Neural crest cell (in vitro differentiated cells): ENCODE measurements at regions not wholly inside any gene's neighbourhood (a gene's known extent, or its start where the extent isn't known, plus 50 kb on each side); places are given as distances from the start of the nearest gene placed in this dataset.
"Not testable (repeated sequence)": the region's sequence is repeated elsewhere in the genome, so short reads cannot be mapped to it uniquely, and the experiment has no call there.

Experiments
- DNase-seq: peaks from one replicate; pipeline ENCODE4 v3.0.0; 2021; ENCODE audit warnings: low read depth, mixed read lengths, low spot score
- H3K27ac Mint-ChIP-seq: one replicate; pipeline ENCODE4 v1.8.0; 2021; ENCODE audit warnings: mild to moderate bottlenecking, mixed read lengths; ENCODE audit not compliant: unreplicated experiment
- H3K27me3 Mint-ChIP-seq: 2 replicates; pipeline ENCODE4 v1.8.0; 2021; ENCODE audit warnings: low read depth, mild to moderate bottlenecking, mixed read lengths
- H3K36me3 Mint-ChIP-seq: 2 replicates; pipeline ENCODE4 v1.8.0; 2021; ENCODE audit warnings: low read depth, mild to moderate bottlenecking, mixed read lengths
- H3K4me1 Mint-ChIP-seq: 2 replicates; pipeline ENCODE4 v1.8.0; 2021; ENCODE audit warnings: mixed read lengths
- H3K4me3 Mint-ChIP-seq: one replicate; pipeline ENCODE4 v1.8.0; 2021; ENCODE audit warnings: mild to moderate bottlenecking, mixed read lengths
- H3K9me3 Mint-ChIP-seq: 2 replicates; pipeline ENCODE4 v1.8.0; 2021; ENCODE audit warnings: mixed read lengths
- TF ChIP-seq, protein P1 (sequence below): fragments of 200-600 bp; sonication (generic); conservative IDR thresholded peaks from 2 replicates; pipeline ENCODE4 v1.5.0; 2021; ENCODE audit warnings: antibody characterized with exemption, mild to moderate bottlenecking

DNA sequence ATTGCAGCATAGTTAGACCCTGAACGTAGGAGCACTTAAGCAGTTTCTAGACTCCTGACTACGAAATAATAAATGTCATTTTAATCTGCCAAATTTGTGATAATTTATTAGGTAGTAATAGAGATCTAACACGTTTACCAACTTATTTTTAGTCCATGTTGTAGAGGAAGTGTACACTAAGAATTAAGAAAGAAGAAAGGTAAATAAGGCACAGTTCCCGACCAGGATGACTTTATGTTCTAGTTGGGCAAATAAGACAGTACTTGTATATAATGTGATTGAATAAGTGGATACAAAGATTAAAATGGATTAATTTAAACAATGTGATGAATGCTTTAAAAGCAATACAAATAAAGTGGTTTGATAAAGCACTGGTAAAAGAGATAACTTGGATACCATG lies 1306.2 kb upstream of the PCDH20 start:
- no peaks in the 10 kb centered on the region for H3K27me3 Mint-ChIP-seq
- H3K36me3 Mint-ChIP-seq, result no peaks in the 10 kb centered on the region
- peaks cover 4% of the 10 kb centered on the region for H3K4me1 Mint-ChIP-seq
- peaks cover 6% of the 10 kb centered on the region for H3K9me3 Mint-ChIP-seq
- H3K27ac Mint-ChIP-seq, result no peak overlapping the region
- no peak overlapping the region for H3K4me3 Mint-ChIP-seq
- DNase-seq, result no peak
- TF ChIP-seq, protein P1, sequence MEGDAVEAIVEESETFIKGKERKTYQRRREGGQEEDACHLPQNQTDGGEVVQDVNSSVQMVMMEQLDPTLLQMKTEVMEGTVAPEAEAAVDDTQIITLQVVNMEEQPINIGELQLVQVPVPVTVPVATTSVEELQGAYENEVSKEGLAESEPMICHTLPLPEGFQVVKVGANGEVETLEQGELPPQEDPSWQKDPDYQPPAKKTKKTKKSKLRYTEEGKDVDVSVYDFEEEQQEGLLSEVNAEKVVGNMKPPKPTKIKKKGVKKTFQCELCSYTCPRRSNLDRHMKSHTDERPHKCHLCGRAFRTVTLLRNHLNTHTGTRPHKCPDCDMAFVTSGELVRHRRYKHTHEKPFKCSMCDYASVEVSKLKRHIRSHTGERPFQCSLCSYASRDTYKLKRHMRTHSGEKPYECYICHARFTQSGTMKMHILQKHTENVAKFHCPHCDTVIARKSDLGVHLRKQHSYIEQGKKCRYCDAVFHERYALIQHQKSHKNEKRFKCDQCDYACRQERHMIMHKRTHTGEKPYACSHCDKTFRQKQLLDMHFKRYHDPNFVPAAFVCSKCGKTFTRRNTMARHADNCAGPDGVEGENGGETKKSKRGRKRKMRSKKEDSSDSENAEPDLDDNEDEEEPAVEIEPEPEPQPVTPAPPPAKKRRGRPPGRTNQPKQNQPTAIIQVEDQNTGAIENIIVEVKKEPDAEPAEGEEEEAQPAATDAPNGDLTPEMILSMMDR, result no peak

DNA sequence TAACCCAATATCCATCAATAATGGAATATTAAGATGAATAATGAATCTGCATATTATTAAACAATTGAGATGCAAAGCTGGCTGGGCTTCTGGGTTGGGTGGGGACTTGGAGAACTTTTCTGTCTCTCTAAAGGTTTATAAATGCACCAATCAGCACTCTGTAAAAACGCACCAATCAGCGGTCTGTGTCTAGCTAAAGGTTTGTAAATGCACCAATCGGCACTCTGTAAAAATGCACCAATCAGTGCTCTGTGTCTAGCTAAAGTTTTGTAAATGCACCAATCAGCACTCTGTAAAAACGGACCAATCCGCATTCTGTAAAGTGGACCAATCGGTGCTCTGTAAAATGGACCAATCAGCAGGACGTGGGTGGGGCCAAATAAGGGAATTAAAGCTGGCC lies 1296.3 kb upstream of the PCDH20 start:
- not testable (repeated sequence) for H3K27me3 Mint-ChIP-seq, H3K27ac Mint-ChIP-seq, DNase-seq, H3K36me3 Mint-ChIP-seq, H3K9me3 Mint-ChIP-seq, H3K4me3 Mint-ChIP-seq
- H3K4me1 Mint-ChIP-seq, result peaks cover 30% of the 10 kb centered on the region

DNA sequence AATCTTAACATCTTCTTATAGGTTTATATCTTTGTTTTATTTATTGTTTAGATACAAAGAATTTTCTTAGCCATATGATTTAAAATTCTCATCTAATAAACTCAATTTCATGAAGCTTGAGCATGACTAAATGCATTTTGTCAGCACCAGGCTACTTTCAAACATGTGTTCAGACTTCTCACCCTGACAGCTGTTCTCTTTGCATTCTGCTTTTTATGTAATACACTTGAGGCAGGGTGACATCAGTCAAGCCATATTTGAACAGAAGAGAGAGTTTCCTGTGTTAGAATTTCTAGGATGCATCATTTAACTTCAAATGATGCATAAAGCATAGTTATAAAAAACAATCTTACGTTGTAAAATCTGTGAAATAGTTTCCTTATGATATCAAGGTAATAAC lies 1295.1 kb upstream of the PCDH20 start:
- Mint-ChIP-seq H3K4me3 (no peak overlapping the region), H3K4me1 (peaks cover 31% of the 10 kb centered on the region), H3K36me3 (no peaks in the 10 kb centered on the region), H3K27ac (no peak overlapping the region), H3K27me3 (no peaks in the 10 kb centered on the region), H3K9me3 (peaks cover 7% of the 10 kb centered on the region)
- TF ChIP-seq, protein P1, result no peak
- no peak for DNase-seq

DNA sequence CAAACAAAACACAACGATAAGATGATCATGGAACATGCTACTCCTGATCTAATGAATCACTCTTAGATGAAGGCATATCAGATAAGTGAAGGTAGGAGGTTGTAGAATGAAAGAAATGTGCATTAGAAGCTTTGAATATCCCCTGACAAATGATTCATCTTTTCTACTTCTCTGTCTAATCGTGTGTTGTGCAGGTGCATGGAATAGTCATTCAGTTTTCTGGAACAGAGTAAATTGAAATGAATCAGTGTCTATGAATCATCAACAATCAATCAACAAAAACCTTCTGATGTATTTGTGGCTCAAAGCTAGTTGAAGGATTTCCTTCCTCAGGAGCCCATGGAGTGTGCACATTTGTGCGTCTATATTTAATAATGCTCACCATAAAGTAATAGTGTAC lies 1290.4 kb upstream of the PCDH20 start:
- Mint-ChIP-seq H3K9me3 (no peaks in the 10 kb centered on the region), H3K27me3 (no peaks in the 10 kb centered on the region), H3K36me3 (no peaks in the 10 kb centered on the region), H3K4me1 (peaks cover 24% of the 10 kb centered on the region), H3K27ac (no peak overlapping the region), H3K4me3 (no peak overlapping the region)
- DNase-seq, result no peak
- TF ChIP-seq, protein P1, result no peak

DNA sequence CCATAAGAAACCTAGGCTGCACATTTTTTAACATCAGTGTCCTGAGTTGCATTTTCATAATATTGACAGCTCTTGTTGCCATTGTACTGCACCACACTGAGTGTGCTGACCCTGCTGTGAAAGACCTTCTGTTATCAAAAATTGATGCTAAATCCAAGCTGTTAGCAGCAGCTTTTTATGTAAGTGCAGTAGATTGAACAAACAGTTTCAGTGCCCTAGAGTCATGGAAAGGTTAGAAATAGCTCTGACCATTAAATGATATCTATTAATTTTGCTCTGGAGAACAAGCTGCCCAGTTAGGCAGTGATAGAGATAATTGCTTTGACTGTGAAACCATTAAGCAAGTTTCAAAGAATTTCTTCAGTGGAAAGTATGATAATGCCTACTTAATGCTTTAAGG lies 1289.2 kb upstream of the PCDH20 start:
- peaks cover 12% of the 10 kb centered on the region for H3K4me1 Mint-ChIP-seq
- no peaks in the 10 kb centered on the region for H3K9me3 Mint-ChIP-seq
- no peaks in the 10 kb centered on the region for H3K27me3 Mint-ChIP-seq
- H3K4me3 Mint-ChIP-seq, result no peak overlapping the region
- no peaks in the 10 kb centered on the region for H3K36me3 Mint-ChIP-seq
- TF ChIP-seq, protein P1, result no peak
- no peak overlapping the region for H3K27ac Mint-ChIP-seq
- DNase-seq, result no peak

DNA sequence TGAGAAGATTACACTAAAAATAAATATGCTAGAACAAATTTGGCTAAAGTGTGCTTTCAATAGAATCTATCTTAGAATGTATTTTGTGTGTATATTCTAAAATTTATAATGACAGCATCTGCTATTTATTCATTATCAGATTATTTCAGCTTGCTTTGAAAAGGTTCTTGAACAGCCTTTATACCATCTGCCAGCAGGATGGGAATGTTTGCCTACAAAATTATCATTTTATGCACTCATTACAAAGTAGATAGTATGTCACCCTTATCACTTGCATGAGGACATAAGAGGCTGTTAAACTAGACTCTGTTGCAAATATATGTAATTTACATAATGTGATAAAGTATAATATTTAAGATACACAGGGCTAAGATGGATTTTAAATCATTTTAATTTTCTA lies 1286.9 kb upstream of the PCDH20 start:
- H3K4me1 Mint-ChIP-seq, result peaks cover 10% of the 10 kb centered on the region
- DNase-seq, result no peak
- no peaks in the 10 kb centered on the region for H3K9me3 Mint-ChIP-seq
- no peaks in the 10 kb centered on the region for H3K27me3 Mint-ChIP-seq
- H3K36me3 Mint-ChIP-seq, result no peaks in the 10 kb centered on the region
- TF ChIP-seq, protein P1, result no peak
- H3K4me3 Mint-ChIP-seq, result no peak overlapping the region
- no peak overlapping the region for H3K27ac Mint-ChIP-seq
